D721Med (cell line): ENCODE measurements at regions not wholly inside any gene's neighbourhood (a gene's known extent, or its start where the extent isn't known, plus 50 kb on each side); places are given as distances from the start of the nearest gene placed in this dataset.
"Not testable (repeated sequence)": the region's sequence is repeated elsewhere in the genome, so short reads cannot be mapped to it uniquely, and the experiment has no call there.

ENCODE experiments used
- DNase-seq: peaks from one replicate; pipeline ENCODE4 v3.0.0; 2011; ENCODE audit warnings: low spot score; ENCODE audit not compliant: insufficient read length
- FAIRE-seq: peaks from 2 replicates; lab custom pipeline; 2011; peaks lifted over from hg19 to GRCh38; lab: Jason Lieb, UNC
- TF ChIP-seq, protein P1 (sequence below): IDR thresholded peaks from 2 replicates; pipeline ENCODE4 v1.5.1; 2012; ENCODE audit warnings: mild to moderate bottlenecking, control low read depth; ENCODE audit not compliant: insufficient read depth; ENCODE audit errors: missing control alignments

GRCh38 chr2:83817511-83817910 is 641.6 kb downstream of the SUCLG1 start:
- TF ChIP-seq, protein P1, sequence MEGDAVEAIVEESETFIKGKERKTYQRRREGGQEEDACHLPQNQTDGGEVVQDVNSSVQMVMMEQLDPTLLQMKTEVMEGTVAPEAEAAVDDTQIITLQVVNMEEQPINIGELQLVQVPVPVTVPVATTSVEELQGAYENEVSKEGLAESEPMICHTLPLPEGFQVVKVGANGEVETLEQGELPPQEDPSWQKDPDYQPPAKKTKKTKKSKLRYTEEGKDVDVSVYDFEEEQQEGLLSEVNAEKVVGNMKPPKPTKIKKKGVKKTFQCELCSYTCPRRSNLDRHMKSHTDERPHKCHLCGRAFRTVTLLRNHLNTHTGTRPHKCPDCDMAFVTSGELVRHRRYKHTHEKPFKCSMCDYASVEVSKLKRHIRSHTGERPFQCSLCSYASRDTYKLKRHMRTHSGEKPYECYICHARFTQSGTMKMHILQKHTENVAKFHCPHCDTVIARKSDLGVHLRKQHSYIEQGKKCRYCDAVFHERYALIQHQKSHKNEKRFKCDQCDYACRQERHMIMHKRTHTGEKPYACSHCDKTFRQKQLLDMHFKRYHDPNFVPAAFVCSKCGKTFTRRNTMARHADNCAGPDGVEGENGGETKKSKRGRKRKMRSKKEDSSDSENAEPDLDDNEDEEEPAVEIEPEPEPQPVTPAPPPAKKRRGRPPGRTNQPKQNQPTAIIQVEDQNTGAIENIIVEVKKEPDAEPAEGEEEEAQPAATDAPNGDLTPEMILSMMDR = peak; percentile 32
- DNase-seq (no peak), FAIRE-seq (no peak)

- TF ChIP-seq, protein P1 = no peak
- no peak for DNase-seq
- no peak for FAIRE-seq
Observed at GRCh38 chr2:83808878-83809277, 650.2 kb downstream of the SUCLG1 start.

GRCh38 chr2:83802604-83803003 is 656.5 kb downstream of the SUCLG1 start:
- DNase-seq (no peak), FAIRE-seq (no peak)
- TF ChIP-seq, protein P1 = no peak

GRCh38 chr2:83795777-83796176 is 663.3 kb downstream of the SUCLG1 start:
- TF ChIP-seq, protein P1 = no peak
- no peak for DNase-seq
- no peak for FAIRE-seq

GRCh38 chr2:83790467-83790866 is 668.6 kb downstream of the SUCLG1 start:
- FAIRE-seq, DNase-seq: not testable (repeated sequence)

DNA sequence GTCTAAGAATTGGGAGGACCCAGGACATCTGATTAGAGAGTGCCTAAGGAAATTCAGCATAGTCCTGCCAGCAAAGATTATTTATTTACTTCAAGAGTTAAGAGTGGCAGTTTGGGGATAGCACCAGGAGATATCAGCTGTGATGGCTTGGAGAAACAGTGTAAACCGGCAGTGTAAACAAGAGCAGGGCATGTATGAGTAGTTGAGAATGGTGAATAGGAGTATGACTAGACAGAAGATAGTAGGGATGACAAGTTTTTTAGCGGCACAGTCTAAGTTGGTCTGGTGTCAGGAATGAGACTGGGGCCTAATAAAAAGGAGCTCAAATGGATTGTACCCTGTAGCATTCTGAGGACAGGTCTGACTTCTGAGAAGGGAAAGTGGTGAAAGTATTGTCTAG is 669.4 kb downstream of the SUCLG1 start:
- FAIRE-seq, DNase-seq: not testable (repeated sequence)

GRCh38 chr2:83788938-83789566 is 670.0 kb downstream of the SUCLG1 start:
- FAIRE-seq, DNase-seq: not testable (repeated sequence)

GRCh38 chr2:83787189-83787588 is 671.9 kb downstream of the SUCLG1 start:
- TF ChIP-seq, protein P1 = no peak
- FAIRE-seq (no peak), DNase-seq (no peak)

- no peak for FAIRE-seq
Observed at GRCh38 chr2:83786140-83786539, 672.9 kb downstream of the SUCLG1 start.

More at GRCh38 chr2:83786140-83786539, 672.9 kb downstream of the SUCLG1 start:
- TF ChIP-seq, protein P1 = no peak
- no peak for DNase-seq
